ENCODE measurements at regions not wholly inside any gene's neighbourhood (a gene's known extent, or its start where the extent isn't known, plus 50 kb on each side); places are given as distances from the start of the nearest gene placed in this dataset.

- TF ChIP-seq CTCF (IDR thresholded peaks at IDR 0.05) (no peak), POLR2A (IDR thresholded peaks at IDR 0.05) (no peak)
Observed at GRCh38 chr2:101638181-101638711, 59.3 kb upstream of the MAP4K4 start.

Data from gastroesophageal sphincter (tissue), 3 donors.